CD14-positive monocyte (primary cell): ENCODE measurements at regions not wholly inside any gene's neighbourhood (a gene's known extent, or its start where the extent isn't known, plus 50 kb on each side); places are given as distances from the start of the nearest gene placed in this dataset.

Experiments used
- DNase-seq, 3 donors: peaks; one replicate each; pipeline ENCODE4 v3.0.0-alpha.2; 2011 to 2022
- H2AFZ ChIP-seq: 2 replicates; pipeline ENCODE4 v1.6.0; 2012; ENCODE audit warnings: mild to moderate bottlenecking, low read depth, low read length, inconsistent platforms; ENCODE audit not compliant: insufficient read depth, poor library complexity, severe bottlenecking
- H3K27ac ChIP-seq, 2 donors: 1 replicate in 1 of 2; 2 replicates in 1 of 2; pipeline ENCODE4 v1.5.1; 2012 to 2013; ENCODE audit warnings: low read length in 2 of 2, control low read depth in 1 of 2, inconsistent platforms in 1 of 2, low read depth in 1 of 2, mild to moderate bottlenecking in 1 of 2
- H3K27me3 ChIP-seq, 2 donors: one replicate each; pipeline versions ENCODE4 v1.6.0 to v1.6.1; 2011 to 2013; ENCODE audit warnings: low read length in 2 of 2; ENCODE audit not compliant: control insufficient read depth in 2 of 2, insufficient read depth in 2 of 2
- H3K36me3 ChIP-seq, 2 donors: replicated peaks in 1 of 2; 1 replicate in 1 of 2; 2 replicates in 1 of 2; pipeline versions ENCODE4 v1.5.1 to v1.6.1; 2012 to 2013; ENCODE audit warnings: low read length in 2 of 2, control low read depth in 1 of 2, inconsistent platforms in 1 of 2, mild to moderate bottlenecking in 1 of 2; ENCODE audit not compliant: insufficient read depth in 2 of 2, control insufficient read depth in 1 of 2
- H3K4me1 ChIP-seq, 2 donors: 1 replicate in 1 of 2; 2 replicates in 1 of 2; pipeline versions ENCODE4 v1.5.1 to v1.6.1; 2012 to 2013; ENCODE audit warnings: low read length in 2 of 2, control low read depth in 1 of 2, inconsistent platforms in 1 of 2, mild to moderate bottlenecking in 1 of 2, moderate library complexity in 1 of 2; ENCODE audit not compliant: insufficient read depth in 2 of 2, control insufficient read depth in 1 of 2
- H3K4me2 ChIP-seq: replicated peaks from 2 replicates; pipeline ENCODE3; 2012; ENCODE audit warnings: low read length, moderate library complexity, mild to moderate bottlenecking; ENCODE audit not compliant: poor library complexity, severe bottlenecking; ENCODE audit errors: extremely low read depth
- H3K4me3 ChIP-seq, 3 experiments: fragments of 200-600 bp in 1 of 3; sonication (generic) in 1 of 3; replicated peaks in 1 of 3; 1 replicate in 2 of 3; 2 replicates in 1 of 3; pipeline ENCODE4 v1.5.1; 2011 to 2013; ENCODE audit warnings: low read length in 3 of 3, mild to moderate bottlenecking in 3 of 3, control low read depth in 2 of 3, low read depth in 2 of 3, inconsistent platforms in 1 of 3, moderate library complexity in 1 of 3
- H3K79me2 ChIP-seq: 2 replicates; pipeline ENCODE4 v1.6.0; 2012; ENCODE audit warnings: mild to moderate bottlenecking, control low read depth, inconsistent platforms, low read length, moderate library complexity; ENCODE audit not compliant: insufficient read depth
- H3K9ac ChIP-seq: 2 replicates; pipeline ENCODE4 v1.6.0; 2017; ENCODE audit warnings: low read length, mild to moderate bottlenecking; ENCODE audit not compliant: insufficient read depth, poor library complexity, severe bottlenecking
- H3K9me3 ChIP-seq, 2 donors: replicated peaks in 1 of 2; 1 replicate in 1 of 2; 2 replicates in 1 of 2; pipeline versions ENCODE4 v1.5.1 to v1.6.1; 2012 to 2013; ENCODE audit warnings: low read length in 2 of 2, control low read depth in 1 of 2; ENCODE audit not compliant: control insufficient read depth in 1 of 2, insufficient read depth in 1 of 2
- H4K20me1 ChIP-seq: 2 replicates; pipeline ENCODE4 v1.6.0; 2012; ENCODE audit warnings: mild to moderate bottlenecking, low read length, control low read depth, moderate library complexity; ENCODE audit not compliant: insufficient read depth
- H3K27ac Mint-ChIP-seq, 7 donors: one replicate each; pipeline ENCODE4 v1.8.0; 2020; ENCODE audit warnings: mild to moderate bottlenecking in 7 of 7, mixed read lengths in 7 of 7, moderate library complexity in 6 of 7, inconsistent platforms in 2 of 7
- H3K27me3 Mint-ChIP-seq, 3 donors: one replicate each; pipeline ENCODE4 v1.8.0; 2021 to 2022; ENCODE audit warnings: low read depth in 3 of 3, mild to moderate bottlenecking in 3 of 3, mixed read lengths in 3 of 3, moderate library complexity in 3 of 3, inconsistent platforms in 1 of 3
- H3K36me3 Mint-ChIP-seq, 2 donors: one replicate each; pipeline ENCODE4 v1.8.0; 2020; ENCODE audit warnings: mixed read lengths in 2 of 2, inconsistent platforms in 1 of 2, mild to moderate bottlenecking in 1 of 2
- H3K4me1 Mint-ChIP-seq: one replicate; pipeline ENCODE4 v1.8.0; 2020; ENCODE audit warnings: mild to moderate bottlenecking, mixed read lengths
- H3K4me3 Mint-ChIP-seq, 2 donors: one replicate each; pipeline ENCODE4 v1.8.0; 2020; ENCODE audit warnings: mild to moderate bottlenecking in 2 of 2, mixed read lengths in 2 of 2, moderate library complexity in 1 of 2
- H3K9me3 Mint-ChIP-seq, 7 donors: one replicate each; pipeline ENCODE4 v1.8.0; 2020 to 2022; ENCODE audit warnings: mixed read lengths in 7 of 7, mild to moderate bottlenecking in 6 of 7, moderate library complexity in 6 of 7, inconsistent platforms in 2 of 7
- WGBS: methylation state at CpG from one replicate; pipeline ENCODE4 v1.1.5; 2013; ENCODE audit warnings: missing lambda C conversion rate; ENCODE audit not compliant: insufficient coverage; 5-methylcytosine and 5-hydroxymethylcytosine counted together
- intact Hi-C, 2 donors: fragments of 100-400 bp; cut with micrococcal nuclease; formaldehyde crosslinking; loops; one replicate each; pipeline versions ENCODE4 v1.15.0 to v1.15.1; 2023
- TF ChIP-seq, protein P1 (sequence below): fragments of 200-600 bp; IDR thresholded peaks from one replicate; pipeline ENCODE4 v1.8.0; 2022; ENCODE audit warnings: antibody characterized with exemption, mild to moderate bottlenecking

DNA sequence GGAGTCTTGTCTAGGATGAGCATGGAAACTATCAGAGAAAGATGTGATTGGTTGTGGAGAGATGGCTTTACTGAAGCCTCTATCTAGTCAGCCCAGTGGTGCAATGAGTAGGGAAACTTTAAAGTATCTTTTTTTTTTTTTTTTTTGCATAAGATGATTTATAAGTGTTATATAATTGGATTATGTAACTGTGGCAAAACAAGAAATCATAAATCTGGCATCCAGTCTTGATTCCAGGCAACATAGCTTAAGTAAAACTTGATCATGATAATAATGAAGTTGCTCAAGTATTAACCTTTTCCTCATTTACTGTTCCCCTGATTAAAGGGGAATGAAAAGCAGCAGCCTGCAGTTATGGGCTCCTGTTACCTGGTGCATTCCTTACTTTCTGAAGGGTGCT, 538.0 kb upstream of the ATP2B1 start:
- Histone ChIP-seq H4K20me1 (no peaks in the 10 kb centered on the region), H3K27ac (no peak overlapping the region), H3K4me2 (no peak overlapping the region), H3K9me3 (no peaks in the 10 kb centered on the region), H3K79me2 (no peaks in the 10 kb centered on the region), H2AFZ (no peak overlapping the region), H3K4me1 (peaks cover 0 to 3% of the 10 kb centered on the region in 2 donors), H3K9ac (no peak overlapping the region), H3K4me3 (no peak overlapping the region), H3K36me3 (no peaks in the 10 kb centered on the region), H3K27me3 (no peaks in the 10 kb centered on the region)
- H3K9me3 Mint-ChIP-seq, result peaks cover 0 to under 1% (median 0%) of the 10 kb centered on the region in 7 donors
- TF ChIP-seq, protein P1, sequence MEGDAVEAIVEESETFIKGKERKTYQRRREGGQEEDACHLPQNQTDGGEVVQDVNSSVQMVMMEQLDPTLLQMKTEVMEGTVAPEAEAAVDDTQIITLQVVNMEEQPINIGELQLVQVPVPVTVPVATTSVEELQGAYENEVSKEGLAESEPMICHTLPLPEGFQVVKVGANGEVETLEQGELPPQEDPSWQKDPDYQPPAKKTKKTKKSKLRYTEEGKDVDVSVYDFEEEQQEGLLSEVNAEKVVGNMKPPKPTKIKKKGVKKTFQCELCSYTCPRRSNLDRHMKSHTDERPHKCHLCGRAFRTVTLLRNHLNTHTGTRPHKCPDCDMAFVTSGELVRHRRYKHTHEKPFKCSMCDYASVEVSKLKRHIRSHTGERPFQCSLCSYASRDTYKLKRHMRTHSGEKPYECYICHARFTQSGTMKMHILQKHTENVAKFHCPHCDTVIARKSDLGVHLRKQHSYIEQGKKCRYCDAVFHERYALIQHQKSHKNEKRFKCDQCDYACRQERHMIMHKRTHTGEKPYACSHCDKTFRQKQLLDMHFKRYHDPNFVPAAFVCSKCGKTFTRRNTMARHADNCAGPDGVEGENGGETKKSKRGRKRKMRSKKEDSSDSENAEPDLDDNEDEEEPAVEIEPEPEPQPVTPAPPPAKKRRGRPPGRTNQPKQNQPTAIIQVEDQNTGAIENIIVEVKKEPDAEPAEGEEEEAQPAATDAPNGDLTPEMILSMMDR, result no peak
- no peak overlapping the region for H3K27ac Mint-ChIP-seq
- peaks cover 0 to 2% (median 0%) of the 10 kb centered on the region in 3 donors for H3K27me3 Mint-ChIP-seq
- no peak for DNase-seq
- H3K36me3 Mint-ChIP-seq, result no peaks in the 10 kb centered on the region
- intact Hi-C loops, result no loop called here
- H3K4me3 Mint-ChIP-seq, result no peak overlapping the region
- H3K4me1 Mint-ChIP-seq, result peaks cover 4% of the 10 kb centered on the region

DNA sequence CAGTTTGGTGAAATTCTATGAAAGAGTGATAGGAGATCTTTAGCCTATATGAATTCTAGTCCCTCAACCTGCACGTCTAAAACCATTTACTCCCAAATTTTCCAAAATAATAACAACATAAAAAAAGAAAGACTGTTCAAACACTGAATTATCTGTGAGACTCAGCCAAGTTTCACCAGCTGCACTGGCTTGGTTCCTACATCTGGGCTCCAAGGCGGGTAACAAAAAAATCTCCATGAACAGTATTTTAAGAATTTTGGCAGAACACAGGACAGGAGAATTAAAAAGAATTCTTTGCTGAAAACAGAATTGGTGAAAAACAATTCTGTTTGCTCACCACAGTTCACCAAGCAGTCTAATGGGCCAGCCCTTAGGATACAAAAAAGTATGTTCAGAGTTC, 536.8 kb upstream of the ATP2B1 start:
- no peak overlapping the region for H2AFZ ChIP-seq
- H4K20me1 ChIP-seq, result no peaks in the 10 kb centered on the region
- no CpG with 5 or more reads among the region's 2 CpGs for WGBS
- no peak overlapping the region for H3K9ac ChIP-seq
- peaks cover 0 to 2% (median 0%) of the 10 kb centered on the region in 3 donors for H3K27me3 Mint-ChIP-seq
- no peaks in the 10 kb centered on the region for H3K9me3 ChIP-seq
- TF ChIP-seq, protein P1, result no peak
- no peaks in the 10 kb centered on the region for H3K79me2 ChIP-seq
- intact Hi-C loops, result no loop called here
- DNase-seq, result no peak
- H3K4me1 ChIP-seq, result no peaks in the 10 kb centered on the region
- no peak overlapping the region for H3K4me3 ChIP-seq
- H3K4me3 Mint-ChIP-seq, result no peak overlapping the region
- H3K36me3 ChIP-seq, result no peaks in the 10 kb centered on the region
- no peaks in the 10 kb centered on the region for H3K27me3 ChIP-seq
- H3K4me1 Mint-ChIP-seq, result peaks cover 1% of the 10 kb centered on the region
- no peaks in the 10 kb centered on the region for H3K36me3 Mint-ChIP-seq
- H3K27ac ChIP-seq, result no peak overlapping the region
- no peak overlapping the region for H3K4me2 ChIP-seq
- peaks cover 0 to 3% (median 0%) of the 10 kb centered on the region in 7 donors for H3K9me3 Mint-ChIP-seq
- no peak overlapping the region for H3K27ac Mint-ChIP-seq
